ENCODE measurements at regions not wholly inside any gene's neighbourhood (a gene's known extent, or its start where the extent isn't known, plus 50 kb on each side); places are given as distances from the start of the nearest gene placed in this dataset.

DNA sequence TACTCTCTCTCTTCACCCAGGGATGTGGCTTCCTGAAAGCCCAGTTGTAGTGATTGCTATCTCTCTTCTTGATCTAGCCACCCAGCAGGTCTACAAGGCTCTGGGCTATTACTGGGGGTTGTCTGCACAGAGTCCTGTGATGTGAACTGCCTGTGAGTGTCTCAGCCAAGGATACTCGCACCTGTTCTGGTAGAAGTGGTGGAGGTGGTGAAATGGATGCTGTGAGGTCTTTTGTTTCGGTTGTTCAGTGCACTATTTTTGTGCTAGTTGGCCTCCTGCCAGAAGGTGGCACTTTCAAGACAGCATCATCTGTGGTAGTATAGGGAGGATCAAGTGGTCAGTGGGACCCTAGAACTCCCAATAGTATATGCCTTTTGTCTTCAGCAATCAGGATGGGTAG lies 268.0 kb downstream of the GABRG1 start:
- peak; percentile 18 for DNase-seq
- no peak overlapping the region for H3K18ac ChIP-seq (ENCODE audit: low read length)
- H4K8ac ChIP-seq (ENCODE audit: low read depth, low read length), result no peak overlapping the region
- no peak overlapping the region for H3K4me2 ChIP-seq (ENCODE audit: low read length)
- H3K36me3 ChIP-seq (ENCODE audit: control insufficient read depth, insufficient read depth, low read length), result no peaks in the 10 kb centered on the region
- H4K5ac ChIP-seq (ENCODE audit: low read length), result no peak overlapping the region
- H2AK5ac ChIP-seq (ENCODE audit: low read length), result no peak overlapping the region
- H3K4ac ChIP-seq (ENCODE audit: low read depth, low read length), result no peak overlapping the region
- H3K56ac ChIP-seq (ENCODE audit: low read length), result no peak overlapping the region
- H3K4me1 ChIP-seq (ENCODE audit: control insufficient read depth, low read depth, low read length), result no peaks in the 10 kb centered on the region
- no peaks in the 10 kb centered on the region for H3K79me2 ChIP-seq (ENCODE audit: control insufficient read depth, insufficient read depth, low read length)
- WGBS (ENCODE audit: extremely low coverage, insufficient coverage, low lambda C conversion rate), result no CpG with 5 or more reads among the region's 2 CpGs
- H3K9ac ChIP-seq (ENCODE audit: low read length), result no peak overlapping the region
- no peak overlapping the region for H3K23ac ChIP-seq (ENCODE audit: low read length)
- H2BK120ac ChIP-seq (ENCODE audit: low read depth, low read length), result no peak overlapping the region
- H2BK5ac ChIP-seq (ENCODE audit: low read length), result no peak overlapping the region
- no peaks in the 10 kb centered on the region for H3K27me3 ChIP-seq (ENCODE audit: insufficient read depth, low read length, poor library complexity)
- H3K27ac ChIP-seq (ENCODE audit: low read depth, low read length), result no peak overlapping the region
- H3K79me1 ChIP-seq (ENCODE audit: low read length), result no peaks in the 10 kb centered on the region
- H2BK15ac ChIP-seq (replicated peaks; ENCODE audit: low read depth), result no peak overlapping the region
- no peak overlapping the region for H3K4me3 ChIP-seq (ENCODE audit: low read length)

- no peaks in the 10 kb centered on the region for H3K79me2 ChIP-seq (ENCODE audit: control insufficient read depth, insufficient read depth, low read length)
- H3K4ac ChIP-seq (ENCODE audit: low read depth, low read length), result no peak overlapping the region
- H3K4me1 ChIP-seq (ENCODE audit: control insufficient read depth, low read depth, low read length), result no peaks in the 10 kb centered on the region
- no peaks in the 10 kb centered on the region for H3K27me3 ChIP-seq (ENCODE audit: insufficient read depth, low read length, poor library complexity)
- WGBS (ENCODE audit: extremely low coverage, insufficient coverage, low lambda C conversion rate), result no CpG with 5 or more reads among the region's 1 CpG
- H2AK5ac ChIP-seq (ENCODE audit: low read length), result no peak overlapping the region
- H3K4me3 ChIP-seq (ENCODE audit: low read length), result no peak overlapping the region
- no peak overlapping the region for H3K4me2 ChIP-seq (ENCODE audit: low read length)
- H4K8ac ChIP-seq (ENCODE audit: low read depth, low read length), result no peak overlapping the region
- H3K56ac ChIP-seq (ENCODE audit: low read length), result no peak overlapping the region
- DNase-seq, result no peak
- H3K9ac ChIP-seq (ENCODE audit: low read length), result no peak overlapping the region
- no peak overlapping the region for H3K27ac ChIP-seq (ENCODE audit: low read depth, low read length)
- no peak overlapping the region for H3K18ac ChIP-seq (ENCODE audit: low read length)
- no peaks in the 10 kb centered on the region for H3K79me1 ChIP-seq (ENCODE audit: low read length)
- H2BK15ac ChIP-seq (replicated peaks; ENCODE audit: low read depth), result no peak overlapping the region
- no peak overlapping the region for H2BK120ac ChIP-seq (ENCODE audit: low read depth, low read length)
- H3K23ac ChIP-seq (ENCODE audit: low read length), result no peak overlapping the region
- H2BK5ac ChIP-seq (ENCODE audit: low read length), result no peak overlapping the region
- no peaks in the 10 kb centered on the region for H3K36me3 ChIP-seq (ENCODE audit: control insufficient read depth, insufficient read depth, low read length)
- no peak overlapping the region for H4K5ac ChIP-seq (ENCODE audit: low read length)
Measured at GRCh38 chr4:45846016-45846415, 277.8 kb downstream of the GABRG1 start.

DNA sequence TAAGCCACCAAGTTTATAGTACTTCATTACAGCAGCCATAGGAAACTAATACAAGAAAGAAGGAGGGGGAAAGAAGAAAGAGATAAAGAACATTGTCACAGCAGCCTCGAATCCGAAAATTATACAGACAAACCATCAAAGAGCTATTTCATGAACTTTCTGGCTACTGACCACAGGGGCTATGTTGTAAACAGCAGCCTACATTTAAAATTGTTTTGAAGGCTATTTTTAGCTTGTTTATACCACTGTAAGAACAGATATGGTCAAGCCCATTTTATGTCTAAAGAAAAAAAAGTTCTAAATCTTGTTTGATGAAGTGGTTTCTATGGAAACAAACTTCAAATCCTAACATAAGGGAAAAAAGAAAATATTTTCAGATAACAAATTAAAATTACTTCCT lies 282.1 kb downstream of the GABRG1 start:
- Histone ChIP-seq H3K4ac (ENCODE audit: low read depth, low read length) (no peak overlapping the region), H3K36me3 (ENCODE audit: control insufficient read depth, insufficient read depth, low read length) (no peaks in the 10 kb centered on the region), H3K79me2 (ENCODE audit: control insufficient read depth, insufficient read depth, low read length) (no peaks in the 10 kb centered on the region), H3K79me1 (ENCODE audit: low read length) (no peaks in the 10 kb centered on the region), H3K18ac (ENCODE audit: low read length) (no peak overlapping the region), H2BK120ac (ENCODE audit: low read depth, low read length) (no peak overlapping the region), H4K8ac (ENCODE audit: low read depth, low read length) (no peak overlapping the region), H3K4me2 (ENCODE audit: low read length) (no peak overlapping the region), H2AK5ac (ENCODE audit: low read length) (no peak overlapping the region), H3K4me3 (ENCODE audit: low read length) (no peak overlapping the region), H4K5ac (ENCODE audit: low read length) (no peak overlapping the region), H3K23ac (ENCODE audit: low read length) (no peak overlapping the region), H3K27ac (ENCODE audit: low read depth, low read length) (no peak overlapping the region), H3K56ac (ENCODE audit: low read length) (no peak overlapping the region), H2BK15ac (replicated peaks; ENCODE audit: low read depth) (no peak overlapping the region), H3K4me1 (ENCODE audit: control insufficient read depth, low read depth, low read length) (no peaks in the 10 kb centered on the region), H3K9ac (ENCODE audit: low read length) (no peak overlapping the region), H2BK5ac (ENCODE audit: low read length) (no peak overlapping the region), H3K27me3 (ENCODE audit: insufficient read depth, low read length, poor library complexity) (no peaks in the 10 kb centered on the region)
- WGBS (ENCODE audit: extremely low coverage, insufficient coverage, low lambda C conversion rate), result no CpG with 5 or more reads among the region's 2 CpGs
- DNase-seq, result no peak

GRCh38 chr4:45831692-45832091 lies 292.2 kb downstream of the GABRG1 start:
- Histone ChIP-seq H3K4ac (ENCODE audit: low read depth, low read length) (no peak overlapping the region), H2BK5ac (ENCODE audit: low read length) (no peak overlapping the region), H3K4me1 (ENCODE audit: control insufficient read depth, low read depth, low read length) (no peaks in the 10 kb centered on the region), H3K23ac (ENCODE audit: low read length) (no peak overlapping the region), H3K56ac (ENCODE audit: low read length) (no peak overlapping the region), H3K27me3 (ENCODE audit: insufficient read depth, low read length, poor library complexity) (no peaks in the 10 kb centered on the region), H3K79me2 (ENCODE audit: control insufficient read depth, insufficient read depth, low read length) (no peaks in the 10 kb centered on the region), H3K18ac (ENCODE audit: low read length) (no peak overlapping the region), H2AK5ac (ENCODE audit: low read length) (no peak overlapping the region), H3K27ac (ENCODE audit: low read depth, low read length) (no peak overlapping the region), H2BK120ac (ENCODE audit: low read depth, low read length) (no peak overlapping the region), H2BK15ac (replicated peaks; ENCODE audit: low read depth) (no peak overlapping the region), H3K4me3 (ENCODE audit: low read length) (no peak overlapping the region), H3K79me1 (ENCODE audit: low read length) (no peaks in the 10 kb centered on the region), H3K36me3 (ENCODE audit: control insufficient read depth, insufficient read depth, low read length) (no peaks in the 10 kb centered on the region), H4K8ac (ENCODE audit: low read depth, low read length) (no peak overlapping the region), H3K4me2 (ENCODE audit: low read length) (no peak overlapping the region), H4K5ac (ENCODE audit: low read length) (no peak overlapping the region), H3K9ac (ENCODE audit: low read length) (no peak overlapping the region)
- WGBS (ENCODE audit: extremely low coverage, insufficient coverage, low lambda C conversion rate), result no CpG with 5 or more reads among the region's 2 CpGs
- DNase-seq, result no peak

- H4K8ac ChIP-seq (ENCODE audit: low read depth, low read length), result no peak overlapping the region
- H3K27me3 ChIP-seq (ENCODE audit: insufficient read depth, low read length, poor library complexity), result no peaks in the 10 kb centered on the region
- H4K5ac ChIP-seq (ENCODE audit: low read length), result no peak overlapping the region
- no peak overlapping the region for H3K18ac ChIP-seq (ENCODE audit: low read length)
- no peak overlapping the region for H3K27ac ChIP-seq (ENCODE audit: low read depth, low read length)
- H2BK5ac ChIP-seq (ENCODE audit: low read length), result no peak overlapping the region
- no peak overlapping the region for H3K56ac ChIP-seq (ENCODE audit: low read length)
- H3K9ac ChIP-seq (ENCODE audit: low read length), result no peak overlapping the region
- H2BK120ac ChIP-seq (ENCODE audit: low read depth, low read length), result no peak overlapping the region
- no peak overlapping the region for H2BK15ac ChIP-seq (replicated peaks; ENCODE audit: low read depth)
- H2AK5ac ChIP-seq (ENCODE audit: low read length), result no peak overlapping the region
- no CpG with 5 or more reads among the region's 2 CpGs for whole genome bisulfite sequencing (ENCODE audit: extremely low coverage, insufficient coverage, low lambda C conversion rate)
- no peaks in the 10 kb centered on the region for H3K79me2 ChIP-seq (ENCODE audit: control insufficient read depth, insufficient read depth, low read length)
- no peaks in the 10 kb centered on the region for H3K4me1 ChIP-seq (ENCODE audit: control insufficient read depth, low read depth, low read length)
- H3K4me3 ChIP-seq (ENCODE audit: low read length), result no peak overlapping the region
- H3K23ac ChIP-seq (ENCODE audit: low read length), result no peak overlapping the region
- no peaks in the 10 kb centered on the region for H3K79me1 ChIP-seq (ENCODE audit: low read length)
- H3K4me2 ChIP-seq (ENCODE audit: low read length), result no peak overlapping the region
- DNase-seq, result no peak
- H3K36me3 ChIP-seq (ENCODE audit: control insufficient read depth, insufficient read depth, low read length), result no peaks in the 10 kb centered on the region
- no peak overlapping the region for H3K4ac ChIP-seq (ENCODE audit: low read depth, low read length)
Measured at GRCh38 chr4:45803994-45804393, 319.9 kb downstream of the GABRG1 start.

DNA sequence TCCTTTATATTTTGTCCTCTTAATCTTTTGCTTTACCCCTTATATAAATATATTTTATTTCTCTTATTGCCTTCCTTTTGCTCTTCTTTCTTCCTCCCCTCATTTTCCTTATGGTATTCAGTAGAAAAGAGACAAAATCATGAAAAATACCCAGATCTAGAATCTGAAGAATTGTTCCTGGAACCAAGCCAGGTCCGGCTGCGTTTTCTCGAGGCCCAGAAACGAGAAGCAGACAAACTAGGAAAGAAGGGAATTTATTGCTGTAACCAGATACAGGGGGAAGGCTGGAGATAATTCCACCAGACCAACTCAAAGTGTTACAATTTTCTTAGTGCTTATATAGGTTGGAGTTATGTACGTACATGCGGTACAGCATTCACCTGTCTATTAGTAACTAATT lies 328.7 kb downstream of the GABRG1 start:
- Histone ChIP-seq H3K79me1 (ENCODE audit: low read length) (no peaks in the 10 kb centered on the region), H4K5ac (ENCODE audit: low read length) (no peak overlapping the region), H3K23ac (ENCODE audit: low read length) (no peak overlapping the region), H3K79me2 (ENCODE audit: control insufficient read depth, insufficient read depth, low read length) (no peaks in the 10 kb centered on the region), H2BK15ac (replicated peaks; ENCODE audit: low read depth) (no peak overlapping the region), H3K4me3 (ENCODE audit: low read length) (no peak overlapping the region), H2BK5ac (ENCODE audit: low read length) (no peak overlapping the region), H3K18ac (ENCODE audit: low read length) (no peak overlapping the region), H3K9ac (ENCODE audit: low read length) (no peak overlapping the region), H3K4me2 (ENCODE audit: low read length) (no peak overlapping the region), H3K4me1 (ENCODE audit: control insufficient read depth, low read depth, low read length) (no peaks in the 10 kb centered on the region), H3K56ac (ENCODE audit: low read length) (no peak overlapping the region), H2AK5ac (ENCODE audit: low read length) (no peak overlapping the region), H4K8ac (ENCODE audit: low read depth, low read length) (no peak overlapping the region), H3K27ac (ENCODE audit: low read depth, low read length) (no peak overlapping the region), H2BK120ac (ENCODE audit: low read depth, low read length) (no peak overlapping the region), H3K27me3 (ENCODE audit: insufficient read depth, low read length, poor library complexity) (no peaks in the 10 kb centered on the region), H3K4ac (ENCODE audit: low read depth, low read length) (no peak overlapping the region), H3K36me3 (ENCODE audit: control insufficient read depth, insufficient read depth, low read length) (no peaks in the 10 kb centered on the region)
- no peak for DNase-seq
- no CpG with 5 or more reads among the region's 6 CpGs for WGBS (ENCODE audit: extremely low coverage, insufficient coverage, low lambda C conversion rate)

All from mesendoderm (in vitro differentiated cells).